ENCODE measurements at regions not wholly inside any gene's neighbourhood (a gene's known extent, or its start where the extent isn't known, plus 50 kb on each side); places are given as distances from the start of the nearest gene placed in this dataset.

GRCh38 chr7:119756687-119757086, 516.3 kb upstream of the KCND2 start:
- Histone ChIP-seq H2AFZ (ENCODE audit: low read depth, low read length) (no peak overlapping the region), H4K20me1 (ENCODE audit: insufficient read depth, low read length) (no peaks in the 10 kb centered on the region), H3K4me1 (ENCODE audit: insufficient read depth, low read length) (no peaks in the 10 kb centered on the region), H3K9ac (ENCODE audit: low read depth, low read length) (no peak overlapping the region), H3K27ac (ENCODE audit: low read length) (no peak overlapping the region), H3K79me2 (ENCODE audit: insufficient read depth, low read length) (no peaks in the 10 kb centered on the region), H3K27me3 (ENCODE audit: insufficient read depth, low read length, poor library complexity) (no peaks in the 10 kb centered on the region), H3K4me3 (ENCODE audit: low read depth in 1 of 2, low read length in 2 of 2) (no peak overlapping the region), H3K9me3 (ENCODE audit: insufficient read depth, low read length, severe bottlenecking) (no peaks in the 10 kb centered on the region), H3K4me2 (ENCODE audit: insufficient read depth, low read length) (no peak overlapping the region), H3K36me3 (ENCODE audit: insufficient read depth, low read length) (no peaks in the 10 kb centered on the region)
- ATAC-seq (ENCODE audit: insufficient read depth, low read depth) (no peak), DNase-seq (no peak)
- TF ChIP-seq CTCF (IDR thresholded peaks at IDR 0.05; ENCODE audit: borderline replicate concordance, extremely low read depth, low read length, poor library complexity, severe bottlenecking) (no peak), EZH2 (IDR thresholded peaks at IDR 0.05; ENCODE audit: borderline replicate concordance, low read depth, low read length, severe bottlenecking) (no peak)

- Histone ChIP-seq H2AFZ (ENCODE audit: low read depth, low read length) (no peak overlapping the region), H3K4me1 (ENCODE audit: insufficient read depth, low read length) (no peaks in the 10 kb centered on the region), H4K20me1 (ENCODE audit: insufficient read depth, low read length) (no peaks in the 10 kb centered on the region), H3K36me3 (ENCODE audit: insufficient read depth, low read length) (no peaks in the 10 kb centered on the region), H3K4me2 (ENCODE audit: insufficient read depth, low read length) (no peak overlapping the region), H3K79me2 (ENCODE audit: insufficient read depth, low read length) (no peaks in the 10 kb centered on the region), H3K9me3 (ENCODE audit: insufficient read depth, low read length, severe bottlenecking) (no peaks in the 10 kb centered on the region), H3K27ac (ENCODE audit: low read length) (no peak overlapping the region), H3K27me3 (ENCODE audit: insufficient read depth, low read length, poor library complexity) (no peaks in the 10 kb centered on the region), H3K4me3 (ENCODE audit: low read depth in 1 of 2, low read length in 2 of 2) (no peak overlapping the region), H3K9ac (ENCODE audit: low read depth, low read length) (no peak overlapping the region)
- ATAC-seq (ENCODE audit: insufficient read depth, low read depth), result no peak
- no peak for DNase-seq
- TF ChIP-seq CTCF (IDR thresholded peaks at IDR 0.05; ENCODE audit: borderline replicate concordance, extremely low read depth, low read length, poor library complexity, severe bottlenecking) (no peak), EZH2 (IDR thresholded peaks at IDR 0.05; ENCODE audit: borderline replicate concordance, low read depth, low read length, severe bottlenecking) (no peak)
Measured at GRCh38 chr7:119758254-119758653, 514.7 kb upstream of the KCND2 start.

- Histone ChIP-seq H3K27me3 (ENCODE audit: insufficient read depth, low read length, poor library complexity) (no peaks in the 10 kb centered on the region), H3K4me3 (ENCODE audit: low read depth in 1 of 2, low read length in 2 of 2) (no peak overlapping the region), H3K79me2 (ENCODE audit: insufficient read depth, low read length) (no peaks in the 10 kb centered on the region), H3K36me3 (ENCODE audit: insufficient read depth, low read length) (no peaks in the 10 kb centered on the region), H2AFZ (ENCODE audit: low read depth, low read length) (no peak overlapping the region), H4K20me1 (ENCODE audit: insufficient read depth, low read length) (no peaks in the 10 kb centered on the region), H3K4me1 (ENCODE audit: insufficient read depth, low read length) (no peaks in the 10 kb centered on the region), H3K9me3 (ENCODE audit: insufficient read depth, low read length, severe bottlenecking) (no peaks in the 10 kb centered on the region), H3K27ac (ENCODE audit: low read length) (no peak overlapping the region), H3K4me2 (ENCODE audit: insufficient read depth, low read length) (no peak overlapping the region), H3K9ac (ENCODE audit: low read depth, low read length) (no peak overlapping the region)
- TF ChIP-seq EZH2 (IDR thresholded peaks at IDR 0.05; ENCODE audit: borderline replicate concordance, low read depth, low read length, severe bottlenecking) (no peak), CTCF (IDR thresholded peaks at IDR 0.05; ENCODE audit: borderline replicate concordance, extremely low read depth, low read length, poor library complexity, severe bottlenecking) (no peak)
- no peak for ATAC-seq (ENCODE audit: insufficient read depth, low read depth)
- DNase-seq, result no peak
Measured at GRCh38 chr7:119761776-119762175, 511.2 kb upstream of the KCND2 start.

GRCh38 chr7:119782286-119782685, 490.7 kb upstream of the KCND2 start:
- Histone ChIP-seq H3K79me2 (ENCODE audit: insufficient read depth, low read length) (no peaks in the 10 kb centered on the region), H2AFZ (ENCODE audit: low read depth, low read length) (no peak overlapping the region), H3K36me3 (ENCODE audit: insufficient read depth, low read length) (no peaks in the 10 kb centered on the region), H3K27me3 (ENCODE audit: insufficient read depth, low read length, poor library complexity) (no peaks in the 10 kb centered on the region), H3K27ac (ENCODE audit: low read length) (no peak overlapping the region), H3K9me3 (ENCODE audit: insufficient read depth, low read length, severe bottlenecking) (no peaks in the 10 kb centered on the region), H3K4me3 (ENCODE audit: low read depth in 1 of 2, low read length in 2 of 2) (no peak overlapping the region), H3K9ac (ENCODE audit: low read depth, low read length) (no peak overlapping the region), H4K20me1 (ENCODE audit: insufficient read depth, low read length) (no peaks in the 10 kb centered on the region), H3K4me1 (ENCODE audit: insufficient read depth, low read length) (no peaks in the 10 kb centered on the region), H3K4me2 (ENCODE audit: insufficient read depth, low read length) (no peak overlapping the region)
- DNase-seq (no peak), ATAC-seq (ENCODE audit: insufficient read depth, low read depth) (no peak)
- TF ChIP-seq CTCF (IDR thresholded peaks at IDR 0.05; ENCODE audit: borderline replicate concordance, extremely low read depth, low read length, poor library complexity, severe bottlenecking), result no peak
- TF ChIP-seq EZH2 (IDR thresholded peaks at IDR 0.05; ENCODE audit: borderline replicate concordance, low read depth, low read length, severe bottlenecking), result no peak

Data from DND-41 (cell line).